ENCODE measurements at regions not wholly inside any gene's neighbourhood (a gene's known extent, or its start where the extent isn't known, plus 50 kb on each side); places are given as distances from the start of the nearest gene placed in this dataset.
"Not testable (repeated sequence)": the region's sequence is repeated elsewhere in the genome, so short reads cannot be mapped to it uniquely, and the experiment has no call there.

DNA sequence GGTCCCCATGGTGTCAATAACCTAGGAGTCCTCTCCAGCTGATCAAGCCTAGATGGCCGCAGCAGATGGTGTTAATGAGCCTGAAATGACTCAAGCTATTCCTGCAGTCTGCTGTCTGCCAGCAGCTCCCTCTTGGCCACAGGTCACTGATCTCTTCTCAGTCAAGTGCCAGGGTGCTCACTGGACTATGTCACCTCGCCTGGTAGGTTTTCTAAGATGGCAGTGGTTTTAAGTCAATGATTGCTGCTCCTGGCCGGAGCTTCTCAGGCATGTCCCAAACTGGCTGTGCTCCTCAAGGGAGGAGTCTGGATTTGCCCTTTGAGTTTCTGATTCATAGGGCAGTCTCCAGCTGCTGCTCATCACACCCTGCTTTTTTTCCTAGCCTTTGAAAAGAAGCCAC lies 58.6 kb upstream of the SHISA6 start:
- DNase-seq: peak; percentile 46

DNA sequence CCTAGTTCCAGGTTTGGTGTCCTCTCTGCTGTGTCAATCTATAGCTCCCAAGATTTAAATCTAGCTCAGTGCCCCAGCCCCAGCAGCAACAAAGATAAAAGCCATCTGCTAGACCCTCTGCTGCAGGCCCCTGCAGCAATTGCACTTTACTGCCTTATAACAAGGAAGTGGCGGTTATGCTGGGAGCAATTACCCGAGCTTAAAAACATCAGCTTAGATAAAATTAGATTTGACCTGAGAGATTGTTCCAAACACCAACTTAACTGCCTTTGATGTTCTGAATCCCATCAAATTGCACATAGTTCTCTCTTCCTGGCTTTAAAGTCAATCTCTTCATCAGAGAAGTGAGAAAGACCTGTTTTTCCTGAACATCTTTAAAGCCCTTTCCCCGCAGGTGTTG lies 62.4 kb upstream of the SHISA6 start:
- no peak for DNase-seq

DNA sequence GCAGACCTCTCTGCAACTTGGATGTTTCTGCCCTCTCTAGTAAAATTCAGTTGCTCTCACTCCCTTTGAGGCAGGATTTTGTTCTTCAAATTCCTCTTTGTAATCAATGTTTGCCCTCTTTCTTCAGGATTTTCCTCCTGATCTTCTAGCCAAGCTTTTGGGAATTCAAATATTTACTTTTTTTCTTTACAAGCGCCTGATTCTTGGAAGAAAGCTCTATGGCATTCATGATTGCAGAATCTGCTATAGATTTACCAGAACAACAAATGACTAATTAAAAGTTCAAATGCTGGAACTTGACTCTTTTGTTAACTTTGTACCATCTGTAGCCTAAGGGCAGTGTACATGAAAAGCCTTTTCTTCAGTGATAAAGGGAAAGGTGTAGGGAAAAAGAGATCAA lies 63.7 kb upstream of the SHISA6 start:
- DNase-seq: no peak

DNA sequence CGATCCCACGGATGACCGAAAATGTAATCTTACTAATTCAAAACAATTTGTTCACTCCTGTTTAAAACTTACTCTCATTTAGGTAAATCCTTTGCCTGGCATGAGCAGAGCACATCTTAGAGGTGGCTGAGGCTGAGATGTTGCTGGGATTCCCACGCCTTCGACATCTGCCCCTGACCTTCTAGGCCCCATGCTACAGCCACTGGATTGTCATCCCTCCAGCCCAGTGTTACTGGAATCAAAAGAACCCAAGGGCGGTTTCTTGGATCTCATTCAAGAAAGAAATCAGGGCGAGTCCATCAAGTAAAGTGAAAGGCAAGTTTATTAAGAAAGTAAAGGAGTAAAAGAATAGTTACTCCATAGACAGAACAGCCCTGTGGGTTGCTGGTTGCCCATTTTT lies 64.5 kb upstream of the SHISA6 start:
- DNase-seq: no peak

DNA sequence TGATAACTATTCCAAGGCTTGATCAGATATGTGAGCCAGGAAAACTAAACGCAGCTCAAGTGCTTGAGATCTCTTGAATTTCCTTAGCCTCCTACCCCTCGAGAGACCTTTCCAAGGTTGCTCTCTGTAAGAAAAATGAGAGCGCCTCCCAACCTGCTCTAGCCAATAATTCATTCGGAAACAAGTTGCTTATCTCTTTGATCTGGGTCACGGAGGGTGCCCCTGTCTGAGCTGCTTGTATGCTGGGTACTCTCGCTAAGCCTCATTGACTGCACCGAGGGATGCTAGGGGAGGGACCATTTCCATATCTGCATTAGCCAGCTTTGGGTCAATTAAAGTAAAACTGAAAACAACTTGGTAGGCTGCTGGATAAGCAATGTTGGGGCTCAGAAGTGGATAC lies 70.1 kb upstream of the SHISA6 start:
- no peak for DNase-seq

DNA sequence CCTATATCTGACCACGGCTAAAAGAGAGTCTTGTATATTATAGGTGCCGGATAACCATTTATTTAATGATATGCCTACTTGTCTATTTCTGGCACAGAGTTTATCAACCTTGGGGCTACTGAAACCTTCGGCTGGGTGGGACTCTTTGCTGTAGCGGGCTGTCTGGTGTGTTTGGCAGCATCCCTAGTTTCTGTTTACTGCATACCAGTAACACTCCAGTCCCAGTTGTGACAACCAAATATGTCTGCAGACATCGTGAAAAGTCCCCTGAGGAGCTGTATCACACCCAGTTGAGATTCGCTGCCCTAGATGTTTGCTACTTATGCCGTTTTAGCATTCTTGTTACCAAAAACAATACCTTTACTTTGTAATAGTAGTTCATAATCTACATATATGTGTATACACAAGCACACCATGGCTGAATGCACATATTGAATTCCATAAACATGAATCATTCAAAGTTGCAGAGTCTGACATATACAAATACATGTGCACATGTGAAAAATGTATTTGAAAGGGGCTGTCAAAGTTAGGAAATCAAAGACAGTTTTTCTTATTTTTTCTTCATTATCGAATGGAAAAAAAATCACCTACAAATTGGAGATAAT lies 89.1 kb upstream of the SHISA6 start:
- no peak for DNase-seq

DNA sequence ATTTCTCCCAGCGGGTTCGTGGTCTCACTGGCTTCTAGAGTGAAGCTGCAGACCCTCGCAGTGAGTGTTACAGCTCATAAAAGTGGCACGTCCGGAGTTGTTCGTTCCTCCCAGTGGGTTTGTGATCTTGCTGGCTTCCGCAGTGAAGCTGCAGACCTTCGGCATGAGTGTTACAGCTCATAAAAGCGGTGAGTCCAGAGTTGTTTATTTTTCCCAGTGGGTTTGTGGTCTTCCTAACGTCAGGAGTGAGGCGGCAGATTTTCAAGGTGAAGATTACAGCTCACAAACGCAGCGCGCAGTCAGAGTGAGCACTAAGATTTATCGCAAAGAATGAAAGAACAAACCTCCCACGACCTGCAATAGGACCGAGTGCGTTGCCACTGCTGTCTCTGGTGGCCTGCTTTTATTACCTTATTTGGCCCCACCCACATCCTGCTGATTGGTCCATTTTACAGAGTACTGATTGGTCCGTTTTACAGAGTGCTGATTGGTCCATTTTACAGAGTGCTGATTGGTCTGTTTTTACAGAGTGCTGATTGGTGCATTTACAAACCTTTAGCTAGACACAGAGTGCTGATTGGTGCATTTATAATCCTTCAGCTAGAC lies 90.0 kb upstream of the SHISA6 start:
- DNase-seq: not testable (repeated sequence)

DNA sequence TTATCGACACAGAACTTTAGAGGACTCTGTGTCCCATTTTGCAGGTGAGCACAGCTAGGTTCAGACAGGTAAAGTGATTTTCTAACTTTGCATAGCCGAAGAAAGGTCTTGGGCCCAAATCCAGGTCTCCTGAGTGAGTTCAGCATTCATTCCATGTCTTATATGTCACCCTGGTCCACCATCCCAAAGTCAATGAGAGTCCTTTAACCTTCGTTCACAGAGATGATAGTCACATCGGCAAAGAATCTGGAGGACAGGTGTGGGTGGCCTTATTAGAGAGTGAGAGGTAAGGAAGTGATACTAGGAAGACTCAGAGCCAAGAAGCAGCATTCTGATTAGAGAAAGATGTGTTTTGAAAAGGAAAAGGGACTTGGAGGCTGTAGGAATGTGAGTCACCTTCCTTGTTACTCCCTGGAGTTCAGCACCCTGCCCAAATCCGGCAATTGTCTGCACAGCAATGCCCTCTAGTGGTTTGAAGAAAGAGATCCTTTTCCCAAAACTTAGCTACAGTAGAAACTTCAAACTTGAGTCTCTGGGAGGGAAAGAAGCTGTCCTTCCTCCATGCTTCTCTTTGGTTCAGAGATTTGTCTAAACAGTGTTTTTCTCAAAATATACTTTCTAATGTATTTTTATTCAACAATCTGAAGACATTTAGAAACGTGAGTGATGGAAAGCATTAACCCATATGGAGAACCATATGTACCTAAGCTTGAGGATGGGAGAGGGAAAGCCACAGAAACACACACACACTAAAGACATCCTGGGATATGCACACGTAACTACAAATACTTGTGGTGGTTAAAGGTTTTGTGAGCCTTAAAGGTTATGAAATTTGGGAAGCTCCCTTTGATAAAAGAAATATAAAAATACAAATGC lies 96.4 kb upstream of the SHISA6 start:
- DNase-seq: no peak

DNA sequence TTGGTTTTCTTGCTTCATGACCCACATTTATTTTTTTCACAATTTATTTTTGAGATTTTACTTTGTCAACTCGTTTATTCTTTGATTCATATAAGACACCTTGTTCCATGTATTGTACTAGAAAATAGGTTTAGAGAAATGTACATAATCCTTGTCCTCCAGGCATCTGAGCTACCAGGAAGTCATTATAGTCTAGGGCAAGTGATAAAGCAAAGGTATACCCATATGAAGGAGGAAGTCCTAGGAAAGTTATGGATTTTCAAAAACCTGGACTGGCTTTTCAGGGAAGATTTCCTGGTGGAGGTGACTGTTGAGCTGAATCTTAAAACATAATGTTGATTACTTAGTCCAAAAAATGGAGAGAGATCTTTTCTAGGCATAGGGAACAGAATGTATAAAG lies 98.8 kb upstream of the SHISA6 start:
- no peak for DNase-seq

DNA sequence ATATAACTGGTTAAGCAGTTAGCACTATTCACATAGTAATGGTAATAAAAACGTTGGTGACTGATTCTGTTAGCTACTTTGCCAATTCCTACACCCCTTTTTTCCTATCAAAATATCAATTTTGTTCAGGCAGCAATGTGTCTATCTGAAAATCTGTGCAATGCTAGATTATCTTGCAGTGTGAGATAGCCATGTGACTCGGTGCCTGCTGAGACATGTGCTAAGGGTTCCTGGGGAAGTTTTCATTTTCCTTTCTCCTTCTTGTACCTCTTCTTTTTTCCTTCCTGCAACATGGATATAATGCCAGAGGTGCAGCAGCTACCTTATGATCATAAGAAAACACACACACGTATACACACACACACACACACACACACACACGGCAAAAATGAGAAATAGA lies 100.5 kb upstream of the SHISA6 start:
- DNase-seq: no peak

DNA sequence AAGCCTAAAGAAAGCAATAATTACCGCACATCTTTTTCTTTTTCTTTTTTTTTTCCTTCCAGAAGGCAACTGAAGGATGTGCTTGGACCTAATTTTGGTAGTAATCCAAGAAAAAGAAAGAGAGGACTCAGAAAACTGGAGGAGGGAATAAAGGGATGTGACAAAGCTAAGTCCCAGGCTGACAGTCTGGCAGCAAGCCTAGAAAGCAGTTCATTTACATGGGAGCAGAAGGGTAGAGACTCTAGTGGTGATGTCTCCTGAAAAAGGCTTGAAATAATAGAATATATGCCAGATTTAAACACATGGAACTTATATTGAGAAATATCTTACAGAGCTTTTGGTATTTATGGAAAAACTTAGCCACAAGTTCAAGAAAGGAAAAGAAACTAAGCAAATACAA lies 101.0 kb upstream of the SHISA6 start:
- DNase-seq: peak; percentile 52

DNA sequence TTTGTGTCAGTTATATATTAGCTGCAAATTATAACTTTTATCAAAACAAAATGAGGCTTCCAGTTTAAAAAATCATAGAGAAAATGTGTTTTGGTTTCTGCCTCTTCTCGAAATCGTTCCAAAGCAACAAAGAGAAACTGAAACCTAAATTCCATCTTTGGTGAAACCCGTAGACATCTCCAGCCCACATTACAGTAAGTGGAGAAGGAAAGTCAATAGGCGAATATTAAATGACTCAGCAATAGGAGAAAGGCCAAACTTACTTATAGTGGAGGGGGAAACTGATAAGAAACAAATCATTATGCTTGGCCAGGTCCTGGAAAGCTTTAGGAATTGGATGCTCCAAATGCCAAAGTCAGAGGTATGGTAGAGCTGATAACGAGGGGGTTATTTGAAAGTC lies 103.0 kb upstream of the SHISA6 start:
- no peak for DNase-seq

DNA sequence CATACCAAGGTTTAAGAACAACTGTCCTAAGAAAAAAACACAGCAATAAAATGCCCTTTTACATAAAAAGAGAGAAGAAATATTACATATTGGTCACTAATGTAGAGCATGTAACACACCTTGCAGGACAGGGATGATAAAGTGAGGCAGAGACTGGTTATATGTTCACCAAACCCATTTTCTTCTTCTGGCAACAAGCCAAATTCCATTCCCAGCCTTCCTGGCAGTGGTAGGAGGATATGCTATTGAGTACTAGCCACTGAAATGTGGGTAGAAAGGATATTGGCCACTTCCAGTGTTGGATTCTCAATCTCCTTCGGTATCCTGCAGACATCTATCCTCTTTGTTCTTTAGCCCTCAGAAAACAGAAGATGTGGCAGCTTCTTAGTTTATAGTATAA lies 105.2 kb upstream of the SHISA6 start:
- DNase-seq: no peak

DNA sequence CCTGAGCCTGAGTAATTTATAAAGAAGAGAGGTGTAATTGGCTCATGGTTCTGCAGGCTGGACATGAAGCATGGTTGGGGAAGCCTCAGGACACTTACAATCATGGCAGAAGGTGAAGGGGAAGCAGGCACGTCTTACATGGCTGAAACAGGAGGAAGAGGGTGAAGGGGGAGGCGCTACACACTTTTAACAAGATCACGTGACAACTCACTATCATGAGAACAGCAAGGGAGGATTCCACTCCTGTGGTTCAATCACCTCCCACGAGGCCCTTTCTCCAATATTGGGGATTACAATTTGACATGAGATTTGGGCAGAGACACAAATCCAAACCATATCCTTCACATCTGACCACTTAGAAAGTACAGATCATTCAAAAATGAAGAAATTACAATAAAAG lies 110.6 kb upstream of the SHISA6 start:
- no peak for DNase-seq

DNA sequence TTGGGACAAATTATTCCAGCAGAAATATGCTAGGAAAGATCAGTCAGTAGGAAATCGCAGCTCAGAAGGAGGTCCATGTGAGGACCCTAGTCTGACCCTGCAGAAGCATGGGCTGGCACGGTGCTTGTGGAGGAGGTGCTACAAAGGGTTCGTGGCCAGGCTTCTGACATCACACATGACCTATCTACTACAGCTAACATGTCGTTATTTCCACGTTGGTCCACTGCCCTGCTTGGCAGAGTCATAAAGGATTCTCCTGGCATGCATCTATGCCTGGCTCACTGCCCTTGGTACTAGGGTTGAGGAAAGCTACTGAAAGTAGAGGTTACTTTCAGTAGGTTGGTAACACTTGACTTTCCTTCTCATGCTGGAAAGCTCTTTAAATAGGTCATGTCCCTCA lies 118.1 kb upstream of the SHISA6 start:
- peak; percentile 53 for DNase-seq

DNA sequence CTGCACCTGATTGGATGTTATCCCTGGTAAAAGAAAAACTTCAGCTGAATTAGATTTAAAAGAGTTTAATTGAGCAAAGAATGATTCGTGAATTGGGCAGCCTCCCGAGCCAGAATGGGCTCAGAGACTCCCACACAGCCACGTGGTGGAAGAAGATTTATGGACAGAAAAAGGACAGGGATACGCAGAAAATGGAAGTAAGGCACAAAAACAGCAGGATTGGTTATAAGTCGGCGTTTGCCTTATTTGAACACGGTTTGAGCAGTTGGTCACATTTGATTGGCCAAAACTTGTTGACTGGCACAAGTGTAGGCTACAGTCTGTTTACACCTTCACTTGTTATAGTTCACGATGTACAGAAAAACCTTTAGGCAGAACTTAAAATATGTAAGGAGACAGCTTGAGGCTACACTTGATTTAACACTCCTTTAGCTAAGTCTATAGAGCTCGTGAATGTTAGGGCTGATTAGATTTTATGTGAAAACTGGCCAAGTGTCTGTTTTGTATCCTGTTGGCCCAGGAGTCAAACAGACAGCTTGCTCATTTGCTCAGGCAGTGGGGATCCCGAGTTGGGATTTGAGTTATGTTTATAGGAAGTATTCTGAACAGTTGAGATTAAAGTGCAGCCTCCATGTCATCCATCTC lies 119.5 kb upstream of the SHISA6 start:
- peak; percentile 49 for DNase-seq

DNA sequence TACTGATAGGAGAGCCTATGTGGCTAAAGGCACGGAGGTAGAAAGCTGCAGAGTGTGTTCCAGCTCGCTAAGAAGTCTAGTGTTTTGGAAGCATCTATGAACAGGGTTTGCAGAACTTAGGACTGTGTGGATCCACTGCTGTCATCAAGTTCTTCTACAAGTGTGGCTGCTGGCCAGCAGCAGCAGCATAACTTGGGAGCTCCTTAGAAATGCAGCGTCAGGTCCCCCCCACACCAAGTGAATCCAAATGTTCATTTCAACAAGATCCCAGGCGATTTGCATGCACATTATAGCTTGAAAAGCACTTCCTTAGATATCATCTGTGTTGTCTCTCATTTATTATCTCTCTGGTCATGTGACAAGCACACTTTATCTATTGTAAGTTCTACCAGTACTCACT lies 131.9 kb upstream of the SHISA6 start:
- no peak for DNase-seq

DNA sequence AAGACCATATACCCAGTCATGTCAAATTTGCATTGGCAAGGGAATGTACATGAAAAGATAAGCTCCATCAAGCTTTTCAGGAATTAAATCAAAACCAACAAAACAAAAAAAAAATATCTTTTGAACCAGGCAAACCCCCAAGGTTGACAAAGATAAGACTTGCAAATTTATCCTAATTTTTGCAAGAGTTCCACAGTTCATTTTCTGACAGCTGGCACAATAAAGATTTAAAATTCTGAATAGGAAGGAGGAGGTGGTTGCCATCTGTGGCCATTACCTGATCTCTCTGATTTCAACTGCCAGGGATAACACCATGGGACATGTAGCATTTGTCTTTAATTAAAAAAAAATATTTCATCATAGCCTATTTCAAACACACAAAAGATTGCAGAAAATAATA lies 135.9 kb upstream of the SHISA6 start:
- DNase-seq: no peak

DNA sequence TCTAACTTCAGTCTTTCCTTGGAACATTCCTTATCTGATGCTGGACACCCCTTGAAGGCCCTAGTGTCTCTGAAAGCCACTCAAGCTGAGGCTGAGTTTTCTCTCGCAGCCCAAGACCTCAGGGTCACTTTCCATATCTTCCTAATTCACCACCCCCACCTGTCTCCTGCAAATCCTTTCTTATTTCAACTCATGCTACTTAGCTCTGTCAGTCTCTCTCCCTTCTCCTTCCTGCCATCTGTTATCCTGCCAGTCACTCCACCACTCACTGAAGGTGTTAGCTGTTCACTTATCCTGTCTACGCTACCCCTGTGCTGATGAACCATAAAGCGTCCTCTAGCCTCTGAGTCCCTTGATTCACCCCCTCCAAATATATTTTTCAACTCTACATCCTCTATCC lies 143.9 kb upstream of the SHISA6 start:
- DNase-seq: no peak

DNA sequence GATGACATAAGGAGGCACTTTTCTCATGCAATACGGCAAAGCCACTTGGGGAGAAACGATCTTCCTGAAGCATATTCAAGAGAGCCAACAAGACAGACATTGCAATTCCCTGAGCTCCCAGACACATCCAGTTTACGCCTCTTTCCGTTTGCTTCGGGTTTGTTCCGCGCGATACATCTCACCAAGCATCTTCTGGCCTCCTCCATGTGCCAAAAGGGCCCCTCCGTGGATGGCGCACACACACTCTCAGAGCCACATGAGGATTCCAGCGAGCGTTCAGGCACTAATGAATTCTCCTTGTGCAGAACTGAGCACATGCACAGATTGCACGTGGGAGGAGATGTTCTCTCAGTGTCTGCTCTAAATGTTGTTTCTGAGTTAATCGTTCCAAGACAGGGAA lies 146.7 kb upstream of the SHISA6 start:
- DNase-seq: no peak

DNA sequence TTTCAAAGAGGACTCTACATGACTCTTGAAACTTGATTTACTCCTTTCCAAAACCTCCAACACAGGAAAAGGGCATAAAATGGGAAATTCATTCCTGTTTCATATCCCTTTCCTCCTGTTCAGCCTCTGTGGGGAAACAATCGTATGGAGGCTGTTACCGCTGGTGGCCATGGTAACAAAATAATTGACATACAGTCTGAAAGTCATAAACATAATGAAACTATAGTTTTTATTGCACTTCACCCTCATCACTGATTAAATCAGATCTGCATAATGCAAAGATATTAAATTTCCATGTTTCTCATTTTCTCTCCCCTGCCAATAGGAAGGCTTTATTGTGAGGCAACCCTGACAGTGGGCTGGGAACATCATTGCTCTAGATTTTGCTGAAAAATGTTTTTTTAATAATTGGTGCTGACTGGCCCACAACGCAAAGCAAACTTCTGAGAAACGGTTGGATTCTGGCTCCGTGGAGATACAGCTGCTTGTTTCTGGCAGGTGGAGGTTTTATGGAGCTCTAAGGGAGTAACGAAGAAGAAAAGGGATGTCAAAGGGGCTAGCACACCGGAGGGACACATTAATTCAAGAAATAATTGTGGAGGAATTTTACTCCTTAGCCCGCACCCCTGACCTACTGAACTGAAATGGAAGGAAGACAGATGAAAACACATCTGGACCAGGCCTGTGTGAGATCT lies 154.2 kb upstream of the SHISA6 start:
- DNase-seq: no peak

DNA sequence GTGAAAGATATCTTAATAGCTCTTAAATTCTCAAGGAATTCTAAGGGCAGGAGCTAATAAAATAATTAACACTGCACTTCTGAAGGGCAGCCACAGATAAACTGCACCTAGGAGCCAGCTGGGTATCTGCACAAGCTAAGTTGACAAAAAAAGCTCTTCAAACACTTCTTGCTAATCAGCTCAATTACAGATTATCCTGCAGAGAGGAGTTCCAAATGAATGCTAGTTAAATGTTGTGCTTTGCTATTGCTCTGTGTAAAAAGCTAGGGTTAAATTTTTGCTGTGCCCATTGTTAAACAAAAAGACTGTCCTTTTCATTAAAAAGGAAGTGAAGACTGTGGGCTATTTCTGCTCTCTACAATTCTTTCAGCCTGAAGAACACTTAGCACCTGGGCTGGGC lies 158.5 kb upstream of the SHISA6 start:
- no peak for DNase-seq

DNA sequence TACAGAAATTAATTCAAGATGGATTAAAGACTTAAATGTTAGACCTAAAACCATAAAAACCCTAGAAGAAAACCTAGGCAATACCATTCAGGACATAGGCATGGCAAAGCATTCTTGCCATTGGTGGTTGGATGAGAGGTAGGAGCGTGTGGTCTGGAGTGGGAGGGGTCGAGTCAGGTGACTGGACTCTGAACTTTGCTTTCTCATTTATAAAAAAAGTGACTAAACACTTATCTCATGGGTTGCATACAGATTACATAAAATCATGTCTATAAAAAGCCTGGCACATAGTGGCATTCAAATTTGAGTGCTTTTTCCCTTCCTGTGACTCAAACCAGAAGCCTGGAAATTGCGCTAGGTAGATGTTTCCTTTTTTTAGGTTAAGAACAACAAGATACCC lies 159.7 kb upstream of the SHISA6 start:
- DNase-seq: no peak

Measured in NCI-H446 treated with DMSO at 0.1 percent for 48 hours (cell line).